NCI-H2227 treated with DMSO at 0.1 percent for 48 hours (cell line): ENCODE measurements at regions not wholly inside any gene's neighbourhood (a gene's known extent, or its start where the extent isn't known, plus 50 kb on each side); places are given as distances from the start of the nearest gene placed in this dataset.
"Not testable (repeated sequence)": the region's sequence is repeated elsewhere in the genome, so short reads cannot be mapped to it uniquely, and the experiment has no call there.

Experiments used
- DNase-seq: peaks from one replicate; lab custom pipeline; 2025; lab: John Stamatoyannopoulos, UW

- no peak for DNase-seq
These were observed 155.7 kb upstream of the ATXN7L3B start for GRCh38 chr12:74381958-74382357.

DNA sequence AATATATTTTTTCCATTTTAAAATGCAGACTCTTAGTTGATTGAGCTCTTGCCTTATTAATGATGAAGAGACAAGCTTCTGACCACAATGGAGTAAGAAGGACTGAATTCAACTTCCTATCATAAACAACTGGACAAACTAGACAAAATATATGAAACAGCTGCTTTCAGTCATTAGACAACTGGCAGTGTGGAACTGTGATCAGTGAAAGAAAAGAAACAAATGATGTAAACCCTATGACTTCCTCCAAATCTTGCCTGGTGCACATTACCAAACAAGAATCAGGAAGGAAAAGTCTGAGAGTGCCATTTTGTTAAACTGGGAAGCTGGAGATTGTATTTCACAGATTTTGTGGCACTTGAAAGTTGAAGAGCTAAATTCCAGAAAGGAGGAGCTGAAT lies 154.7 kb upstream of the ATXN7L3B start:
- DNase-seq: no peak

GRCh38 chr12:74391283-74391682 lies 146.4 kb upstream of the ATXN7L3B start:
- DNase-seq: no peak

GRCh38 chr12:74393272-74393671 lies 144.4 kb upstream of the ATXN7L3B start:
- DNase-seq: no peak

DNA sequence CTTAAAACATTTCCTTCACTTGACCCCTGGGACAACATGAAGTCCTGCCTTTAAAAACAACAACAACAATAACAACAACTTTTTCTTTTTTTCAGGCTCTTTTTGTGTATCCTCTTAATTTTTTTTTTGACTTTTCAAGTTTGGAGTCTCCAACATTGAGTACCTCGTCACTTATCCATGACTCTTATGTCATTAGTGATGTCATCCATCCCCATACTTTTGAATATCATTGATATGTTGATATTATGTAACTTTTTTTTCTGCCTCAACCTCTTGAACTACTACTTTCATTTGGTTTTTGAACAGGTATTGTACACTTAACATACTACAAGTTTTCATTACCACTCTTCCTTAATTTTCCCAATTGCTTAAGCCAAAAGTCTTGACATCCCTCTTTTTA lies 143.0 kb upstream of the ATXN7L3B start:
- DNase-seq: no peak

DNA sequence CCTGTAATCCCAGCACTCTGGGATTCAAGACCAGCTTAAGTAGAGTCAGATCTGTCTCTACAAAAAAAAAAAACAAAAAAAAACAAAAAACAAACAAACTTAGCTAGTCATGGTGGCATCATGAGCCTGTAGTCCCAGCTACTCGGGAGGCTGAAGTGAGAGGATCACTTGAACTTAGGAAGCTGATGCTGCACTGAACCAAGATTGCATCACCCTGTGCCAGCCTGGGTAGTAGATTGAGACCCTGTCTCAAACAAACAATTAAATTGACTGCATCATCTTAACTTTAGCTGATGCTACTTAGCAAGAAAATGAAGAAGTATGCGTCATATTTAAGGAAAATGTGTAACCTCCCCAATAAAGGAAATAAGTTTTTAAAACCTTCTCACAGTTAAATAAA lies 136.6 kb upstream of the ATXN7L3B start:
- no peak for DNase-seq

DNA sequence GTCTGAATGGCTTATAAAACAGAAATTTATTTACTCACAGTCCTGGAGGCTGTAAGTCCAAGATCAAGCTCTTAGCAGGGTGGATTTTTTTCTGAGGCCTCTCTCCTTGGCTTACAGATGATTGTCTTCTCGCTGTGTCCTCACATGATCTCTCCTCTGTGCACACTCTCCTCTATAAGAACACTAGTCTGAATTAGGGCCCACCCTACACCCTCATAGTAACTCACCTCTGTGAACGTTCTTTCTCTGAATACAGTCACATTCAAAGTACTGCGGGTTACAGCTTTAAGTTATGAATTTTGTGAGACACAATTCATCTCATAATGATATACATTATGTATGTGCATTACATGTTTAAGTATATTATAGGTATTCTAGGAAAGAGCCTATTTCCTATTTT lies 135.7 kb upstream of the ATXN7L3B start:
- DNase-seq: no peak

GRCh38 chr12:74403221-74403470 lies 134.5 kb upstream of the ATXN7L3B start:
- not testable (repeated sequence) for DNase-seq

- DNase-seq: no peak
These were observed 129.0 kb upstream of the ATXN7L3B start for GRCh38 chr12:74408601-74409166.

- peak; percentile 46 for DNase-seq
These were observed 124.9 kb upstream of the ATXN7L3B start for GRCh38 chr12:74412606-74413230.

GRCh38 chr12:74415633-74416032 lies 122.0 kb upstream of the ATXN7L3B start:
- DNase-seq: peak; percentile 34

DNA sequence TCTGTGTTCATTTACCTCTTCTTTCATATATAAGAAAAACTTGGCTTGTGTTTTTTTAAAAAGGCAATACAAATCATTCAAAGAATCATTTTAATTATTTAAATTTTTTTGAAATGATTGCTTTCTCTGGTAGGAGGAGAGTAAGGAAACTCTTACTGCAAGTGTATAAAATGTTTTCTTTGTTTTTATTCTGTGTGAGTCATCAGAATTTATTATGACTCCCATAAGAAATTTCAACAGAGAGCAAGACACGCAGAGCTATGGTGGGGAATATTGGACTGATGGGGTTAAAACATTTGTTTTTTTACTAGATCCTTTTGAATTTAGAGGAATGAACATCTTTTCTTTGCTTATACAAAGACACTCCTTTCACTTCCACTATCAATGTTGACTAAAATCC lies 119.1 kb upstream of the ATXN7L3B start:
- DNase-seq: no peak

DNA sequence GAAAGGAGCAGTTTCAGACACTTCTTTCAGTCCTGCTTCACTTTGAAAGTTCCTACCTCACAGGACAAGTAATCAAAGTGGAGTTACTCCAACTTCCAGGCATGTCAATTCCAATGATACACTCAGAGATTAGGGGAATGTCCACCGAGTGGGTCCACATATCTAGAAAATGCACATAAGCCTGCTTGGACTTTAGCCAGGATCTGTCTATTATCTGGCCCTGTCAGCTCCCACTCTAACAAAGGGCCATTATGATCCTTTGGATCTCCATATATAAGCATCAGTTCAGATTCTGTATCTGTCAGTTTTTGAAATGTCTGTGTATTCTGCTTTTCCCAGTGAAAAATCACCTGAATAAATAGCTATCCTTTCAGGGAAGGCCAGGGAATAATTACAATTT lies 112.9 kb upstream of the ATXN7L3B start:
- DNase-seq: no peak

GRCh38 chr12:74426091-74426490 lies 111.5 kb upstream of the ATXN7L3B start:
- DNase-seq: no peak

GRCh38 chr12:74429535-74429934 lies 108.1 kb upstream of the ATXN7L3B start:
- DNase-seq: no peak

GRCh38 chr12:74431801-74432200 lies 105.8 kb upstream of the ATXN7L3B start:
- no peak for DNase-seq

GRCh38 chr12:74440469-74440868 lies 97.2 kb upstream of the ATXN7L3B start:
- no peak for DNase-seq

DNA sequence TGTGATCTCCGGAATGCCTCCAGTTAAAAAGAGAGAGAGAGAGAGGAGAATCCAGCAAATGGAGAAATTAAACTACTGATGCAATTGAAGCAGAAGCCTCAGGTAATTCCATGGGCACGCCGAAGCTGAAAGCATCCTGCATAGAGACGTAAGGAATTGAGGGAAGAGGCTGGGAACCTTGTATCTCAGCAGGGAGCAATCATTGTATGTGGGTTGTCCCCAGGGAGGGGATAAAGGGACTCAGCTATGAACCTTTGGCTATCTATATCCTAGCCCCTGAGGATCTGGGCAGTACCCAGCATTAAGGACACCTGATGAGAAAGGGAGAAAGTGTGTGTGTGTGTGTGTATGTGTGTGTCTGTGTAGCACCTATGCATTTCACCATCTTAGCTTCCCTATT lies 95.8 kb upstream of the ATXN7L3B start:
- DNase-seq: no peak

DNA sequence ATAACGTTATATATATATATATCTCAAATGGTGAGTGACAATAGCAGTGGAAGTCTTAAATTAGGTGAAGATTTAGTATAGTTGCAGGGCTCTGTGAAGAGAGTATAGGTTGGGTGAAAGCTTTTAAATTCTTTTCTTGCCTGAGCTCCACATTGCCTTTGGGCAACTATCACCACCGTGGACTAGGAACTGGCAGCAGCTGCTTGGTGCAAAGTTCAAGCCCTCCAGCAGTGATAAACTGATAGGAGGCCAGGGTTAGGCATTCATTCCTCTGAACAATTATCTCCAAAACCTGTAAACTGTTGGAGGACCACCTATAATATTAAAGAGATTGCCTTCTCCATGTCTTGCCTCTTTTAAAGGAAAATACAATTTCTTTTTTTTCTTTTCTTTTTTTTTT lies 91.2 kb upstream of the ATXN7L3B start:
- DNase-seq: no peak

GRCh38 chr12:74449872-74450271 lies 87.8 kb upstream of the ATXN7L3B start:
- DNase-seq: no peak

- DNase-seq: no peak
These were observed 83.5 kb upstream of the ATXN7L3B start for GRCh38 chr12:74454109-74454508.

- DNase-seq: no peak
These were observed 82.2 kb upstream of the ATXN7L3B start for GRCh38 chr12:74455429-74455828.

- DNase-seq: no peak
These were observed 81.2 kb upstream of the ATXN7L3B start for GRCh38 chr12:74456431-74456830.

- DNase-seq: no peak
These were observed 69.2 kb upstream of the ATXN7L3B start for GRCh38 chr12:74468401-74468800.

GRCh38 chr12:74476234-74476633 lies 61.4 kb upstream of the ATXN7L3B start:
- DNase-seq: no peak
